ENCODE measurements at regions not wholly inside any gene's neighbourhood (a gene's known extent, or its start where the extent isn't known, plus 50 kb on each side); places are given as distances from the start of the nearest gene placed in this dataset.

DNA sequence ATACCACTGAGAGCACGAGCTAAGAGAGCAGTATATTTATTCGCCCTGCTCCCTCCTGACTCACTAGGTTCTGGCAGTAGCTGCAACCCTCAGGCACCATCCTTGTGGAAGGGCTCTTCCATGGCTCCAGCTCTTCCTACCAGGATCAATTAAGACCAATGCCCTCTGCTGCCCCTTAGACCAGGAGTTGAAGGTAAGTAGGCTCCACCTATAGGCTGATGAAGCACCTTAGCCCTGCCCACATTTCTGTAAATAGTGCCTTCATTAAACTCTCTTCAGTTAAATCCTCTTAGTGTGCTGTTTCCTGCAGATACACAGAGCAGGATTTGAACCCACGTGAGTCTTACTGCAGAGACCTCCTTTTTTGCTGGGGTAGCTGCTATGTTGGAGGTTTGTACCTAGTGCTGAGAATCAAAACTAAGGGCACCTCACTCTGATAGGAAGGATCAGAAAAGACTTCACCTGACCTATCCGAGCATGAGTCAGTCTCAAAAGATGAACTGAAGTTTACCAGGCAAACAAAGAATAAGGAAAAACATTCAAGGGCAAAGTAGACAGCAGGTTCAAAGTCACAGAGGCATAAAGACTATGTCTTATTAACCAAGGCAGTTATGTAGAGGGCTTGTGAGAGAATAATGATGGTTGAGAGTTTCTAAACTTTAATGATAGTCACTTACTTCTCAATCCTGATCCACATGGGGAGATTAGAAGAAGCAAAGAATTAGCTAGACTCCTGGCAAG, 56.9 kb upstream of the BEND6 start:
- no peaks in the 10 kb centered on the region for H3K9me3 ChIP-seq
- H3K27ac ChIP-seq, result no peak overlapping the region
- H3K27me3 ChIP-seq, result no peaks in the 10 kb centered on the region
- H3K4me3 ChIP-seq, result no peak overlapping the region
- no peak for DNase-seq (ENCODE audit: low spot score)
- H3K36me3 ChIP-seq, result no peaks in the 10 kb centered on the region
- no peaks in the 10 kb centered on the region for H3K4me1 ChIP-seq
- TF ChIP-seq, protein P1, sequence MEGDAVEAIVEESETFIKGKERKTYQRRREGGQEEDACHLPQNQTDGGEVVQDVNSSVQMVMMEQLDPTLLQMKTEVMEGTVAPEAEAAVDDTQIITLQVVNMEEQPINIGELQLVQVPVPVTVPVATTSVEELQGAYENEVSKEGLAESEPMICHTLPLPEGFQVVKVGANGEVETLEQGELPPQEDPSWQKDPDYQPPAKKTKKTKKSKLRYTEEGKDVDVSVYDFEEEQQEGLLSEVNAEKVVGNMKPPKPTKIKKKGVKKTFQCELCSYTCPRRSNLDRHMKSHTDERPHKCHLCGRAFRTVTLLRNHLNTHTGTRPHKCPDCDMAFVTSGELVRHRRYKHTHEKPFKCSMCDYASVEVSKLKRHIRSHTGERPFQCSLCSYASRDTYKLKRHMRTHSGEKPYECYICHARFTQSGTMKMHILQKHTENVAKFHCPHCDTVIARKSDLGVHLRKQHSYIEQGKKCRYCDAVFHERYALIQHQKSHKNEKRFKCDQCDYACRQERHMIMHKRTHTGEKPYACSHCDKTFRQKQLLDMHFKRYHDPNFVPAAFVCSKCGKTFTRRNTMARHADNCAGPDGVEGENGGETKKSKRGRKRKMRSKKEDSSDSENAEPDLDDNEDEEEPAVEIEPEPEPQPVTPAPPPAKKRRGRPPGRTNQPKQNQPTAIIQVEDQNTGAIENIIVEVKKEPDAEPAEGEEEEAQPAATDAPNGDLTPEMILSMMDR (IDR thresholded peaks at IDR 0.05), result no peak

DNA sequence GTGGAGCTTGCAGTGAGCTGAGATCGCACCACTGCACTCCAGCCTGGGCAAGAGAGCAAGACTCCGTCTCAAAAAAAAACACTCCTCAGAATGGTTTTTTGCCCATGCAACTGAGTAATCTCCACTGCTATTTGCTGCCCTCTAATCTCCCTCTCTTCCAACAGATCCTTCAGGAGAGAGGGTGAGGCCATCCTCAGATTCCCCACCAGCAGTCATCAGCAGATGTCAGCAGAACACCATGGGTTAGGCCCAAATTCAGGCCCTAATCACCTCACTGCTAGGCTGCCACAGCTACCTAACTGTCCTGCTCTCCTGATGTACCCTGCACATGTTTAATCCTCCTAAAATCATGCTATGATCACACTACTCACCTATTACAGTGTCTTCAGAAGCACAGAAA, 63.2 kb upstream of the BEND6 start:
- Histone ChIP-seq H3K36me3 (no peaks in the 10 kb centered on the region), H3K9me3 (no peaks in the 10 kb centered on the region), H3K27me3 (no peaks in the 10 kb centered on the region), H3K4me3 (no peak overlapping the region), H3K4me1 (no peaks in the 10 kb centered on the region), H3K27ac (no peak overlapping the region)
- no peak for DNase-seq (ENCODE audit: low spot score)
- TF ChIP-seq, protein P1 (IDR thresholded peaks at IDR 0.05), result no peak

DNA sequence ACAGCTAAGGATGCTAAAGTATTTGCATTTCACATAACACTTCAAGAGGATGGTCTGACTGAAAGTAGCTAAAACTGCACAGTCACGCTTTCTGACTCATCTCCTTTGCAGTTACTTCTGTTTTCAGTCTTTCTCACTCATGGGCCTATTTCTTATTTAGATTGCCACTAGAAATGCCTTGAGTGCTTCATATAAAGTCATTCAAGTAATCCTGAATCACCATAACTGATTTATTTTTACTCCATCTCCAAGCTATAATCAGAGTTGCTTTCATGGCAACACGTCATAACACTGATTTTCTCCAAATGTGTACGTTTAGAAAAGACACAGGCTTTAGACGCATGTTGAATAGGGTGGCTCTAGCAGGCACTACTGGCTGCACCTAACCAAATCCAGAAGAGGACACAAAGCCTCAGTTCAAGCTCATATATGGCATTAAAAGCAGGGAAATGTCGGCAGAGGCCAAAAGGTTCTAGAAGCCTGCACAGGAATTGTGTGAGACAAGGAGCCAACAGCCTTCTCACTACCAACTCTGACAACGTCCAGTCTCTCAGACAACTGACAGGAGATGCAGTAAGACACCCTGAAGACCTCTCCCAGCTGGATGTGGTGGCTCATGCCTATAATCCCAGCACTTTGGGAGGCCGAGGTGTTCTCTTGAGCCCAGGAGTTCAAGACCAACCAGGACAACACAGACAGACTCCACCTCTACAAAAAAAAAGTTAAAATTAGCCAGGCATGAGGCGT, 64.1 kb upstream of the BEND6 start:
- Histone ChIP-seq H3K4me1 (no peaks in the 10 kb centered on the region), H3K27me3 (no peaks in the 10 kb centered on the region), H3K9me3 (no peaks in the 10 kb centered on the region), H3K27ac (no peak overlapping the region), H3K4me3 (no peak overlapping the region), H3K36me3 (no peaks in the 10 kb centered on the region)
- TF ChIP-seq, protein P1 (IDR thresholded peaks at IDR 0.05), result no peak
- DNase-seq (ENCODE audit: low spot score), result no peak

DNA sequence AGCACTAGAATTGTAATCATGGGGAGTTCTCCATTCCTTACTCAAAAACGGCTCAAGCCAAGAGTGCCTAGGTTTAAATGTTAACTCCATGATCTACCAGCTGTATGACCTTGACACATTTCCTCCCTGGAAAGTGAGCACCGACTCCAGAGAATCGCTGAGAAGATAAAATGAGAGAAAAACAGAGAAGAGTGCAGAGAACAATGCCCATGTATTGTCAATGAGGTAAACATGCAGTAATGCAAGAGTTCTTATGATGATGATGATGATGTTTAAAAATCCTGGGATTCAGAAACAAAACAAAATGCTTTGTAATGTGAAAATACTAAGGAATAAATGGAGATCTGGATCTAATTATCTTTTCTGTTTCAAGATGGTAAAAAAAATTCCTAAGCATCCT, 64.8 kb upstream of the BEND6 start:
- Histone ChIP-seq H3K27me3 (no peaks in the 10 kb centered on the region), H3K9me3 (no peaks in the 10 kb centered on the region), H3K4me1 (no peaks in the 10 kb centered on the region), H3K36me3 (no peaks in the 10 kb centered on the region), H3K27ac (no peak overlapping the region), H3K4me3 (no peak overlapping the region)
- no peak for DNase-seq (ENCODE audit: low spot score)
- TF ChIP-seq, protein P1 (IDR thresholded peaks at IDR 0.05), result no peak

DNA sequence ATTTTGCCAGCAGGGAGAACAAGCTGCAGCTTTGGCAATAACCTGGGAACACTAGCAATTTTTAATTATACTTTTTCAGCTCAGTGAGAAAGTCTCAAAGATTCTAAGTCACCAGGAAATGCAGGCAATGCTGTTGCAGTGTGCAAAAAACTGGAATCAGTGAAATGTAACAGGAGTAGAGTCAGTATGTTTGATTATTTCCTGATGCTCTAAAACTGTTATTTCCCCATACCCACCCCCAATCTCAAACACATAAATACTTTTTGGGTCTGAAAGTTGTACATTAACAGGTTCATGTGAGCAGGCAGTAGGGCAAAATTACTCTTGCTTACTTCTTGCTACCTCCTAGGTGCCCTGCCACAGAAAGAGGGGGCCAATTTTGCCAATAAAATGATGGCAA, 65.4 kb upstream of the BEND6 start:
- Histone ChIP-seq H3K4me3 (no peak overlapping the region), H3K36me3 (no peaks in the 10 kb centered on the region), H3K27ac (no peak overlapping the region), H3K9me3 (no peaks in the 10 kb centered on the region), H3K27me3 (no peaks in the 10 kb centered on the region), H3K4me1 (no peaks in the 10 kb centered on the region)
- TF ChIP-seq, protein P1 (IDR thresholded peaks at IDR 0.05), result no peak
- DNase-seq (ENCODE audit: low spot score), result no peak

Measured in right atrium auricular region (tissue), 2 donors.